ENCODE measurements at regions not wholly inside any gene's neighbourhood (a gene's known extent, or its start where the extent isn't known, plus 50 kb on each side); places are given as distances from the start of the nearest gene placed in this dataset.

- TF ChIP-seq REST (IDR thresholded peaks at IDR 0.05; ENCODE audit: borderline replicate concordance) (no peak), REST (CRISPR knock-in tag; IDR thresholded peaks at IDR 0.05; ENCODE audit: low read depth) (no peak), IRF2 (CRISPR knock-in tag; IDR thresholded peaks at IDR 0.05) (no peak), CTCF (IDR thresholded peaks at IDR 0.05 in 2 of 3, conservative IDR thresholded peaks at IDR 0.05 in 1 of 3; ENCODE audit: insufficient read depth in 2 of 3, low read depth in 1 of 3, low read length in 3 of 3) (no peak), ZNF592 (IDR thresholded peaks at IDR 0.05) (no peak), BCL6 (CRISPR knock-in tag; IDR thresholded peaks at IDR 0.05) (no peak), JUNB (CRISPR knock-in tag; conservative IDR thresholded peaks at IDR 0.05) (no peak), CCAR2 (IDR thresholded peaks at IDR 0.05; ENCODE audit: low read depth, low read length) (no peak), LEF1 (IDR thresholded peaks at IDR 0.05) (no peak)
Measured at GRCh38 chr6:6818078-6818639, 229.6 kb downstream of the LY86 start.

Measured in K562 (cell line).